Breast epithelium (tissue), 4 donors: ENCODE measurements at regions not wholly inside any gene's neighbourhood (a gene's known extent, or its start where the extent isn't known, plus 50 kb on each side); places are given as distances from the start of the nearest gene placed in this dataset.

ENCODE experiments used
- DNase-seq, 2 donors: peaks; one replicate each; pipeline ENCODE4 v3.0.0-alpha.2; 2019; ENCODE audit warnings: low spot score in 2 of 2
- H3K27ac ChIP-seq, 2 donors: fragments of 200-600 bp; sonication (generic) in 1 of 2; one replicate each; pipeline ENCODE4 v1.5.1; 2016 to 2019; ENCODE audit warnings: mild to moderate bottlenecking in 1 of 2
- H3K27me3 ChIP-seq, 2 donors: fragments of 200-600 bp; sonication (generic) in 1 of 2; one replicate each; pipeline versions ENCODE4 v1.5.1 to v1.6.0; 2017 to 2019; ENCODE audit warnings: control low read depth in 1 of 2, mild to moderate bottlenecking in 1 of 2
- H3K36me3 ChIP-seq: fragments of 200-600 bp; one replicate; pipeline ENCODE4 v1.5.1; 2019
- H3K4me1 ChIP-seq, 2 donors: fragments of 200-600 bp; sonication (generic); one replicate each; pipeline ENCODE4 v1.5.1; 2016 to 2019; ENCODE audit warnings: control low read depth in 1 of 2
- H3K4me3 ChIP-seq, 3 donors: fragments of 200-600 bp; sonication (generic); 1 replicate in 2 of 3; 2 replicates in 1 of 3; pipeline ENCODE4 v1.5.1; 2016 to 2019; ENCODE audit warnings: mild to moderate bottlenecking in 3 of 3, moderate library complexity in 2 of 3
- H3K9me3 ChIP-seq, 2 donors: fragments of 200-600 bp; sonication (generic) in 1 of 2; one replicate each; pipeline ENCODE4 v1.5.1; 2016 to 2019; ENCODE audit warnings: control low read depth in 1 of 2
- CTCF ChIP-seq, 3 donors: fragments of 450-650 bp; IDR thresholded peaks; one replicate each; pipeline ENCODE4 v1.5.1; 2016 to 2017; ENCODE audit warnings: antibody characterized with exemption in 3 of 3, mild to moderate bottlenecking in 3 of 3, moderate library complexity in 3 of 3
- POLR2A ChIP-seq: fragments of 450-650 bp; IDR thresholded peaks from one replicate; pipeline ENCODE4 v1.6.1; 2016; ENCODE audit warnings: antibody characterized with exemption, mild to moderate bottlenecking, moderate library complexity
- POLR2AphosphoS5 ChIP-seq, 3 donors: sonication (generic); formaldehyde crosslinking; IDR thresholded peaks; one replicate each; pipeline ENCODE4 v1.6.1; 2017; ENCODE audit warnings: antibody characterized with exemption in 3 of 3
- intact Hi-C: fragments of 100-400 bp; cut with DNase I; formaldehyde crosslinking; loops from one replicate; pipeline ENCODE4 v1.15.1; 2023; ENCODE audit warnings: low total_unique reads

GRCh38 chr3:181892848-181893247 is 181.1 kb downstream of the SOX2 start:
- Histone ChIP-seq H3K4me3 (no peak overlapping the region), H3K36me3 (no peaks in the 10 kb centered on the region), H3K27me3 (no peaks in the 10 kb centered on the region), H3K27ac (no peak overlapping the region), H3K4me1 (no peaks in the 10 kb centered on the region), H3K9me3 (no peaks in the 10 kb centered on the region)
- no peak for DNase-seq
- TF ChIP-seq POLR2AphosphoS5 (IDR thresholded peaks at IDR 0.05) (no peak), CTCF (IDR thresholded peaks at IDR 0.05) (no peak), POLR2A (no peak)
- intact Hi-C loops = no loop called here

- Histone ChIP-seq H3K27me3 (no peaks in the 10 kb centered on the region), H3K9me3 (no peaks in the 10 kb centered on the region), H3K4me3 (no peak overlapping the region), H3K27ac (no peak overlapping the region), H3K36me3 (no peaks in the 10 kb centered on the region), H3K4me1 (no peaks in the 10 kb centered on the region)
- intact Hi-C loops = no loop called here
- DNase-seq = no peak
- TF ChIP-seq POLR2A (no peak), CTCF (IDR thresholded peaks at IDR 0.05) (no peak), POLR2AphosphoS5 (IDR thresholded peaks at IDR 0.05) (no peak)
These were observed 184.9 kb downstream of the SOX2 start for GRCh38 chr3:181896605-181897004.

- intact Hi-C loops = no loop called here
- H3K36me3 ChIP-seq = no peaks in the 10 kb centered on the region
- no peaks in the 10 kb centered on the region for H3K9me3 ChIP-seq
- no peak overlapping the region for H3K4me3 ChIP-seq
- no peak for DNase-seq
- H3K27ac ChIP-seq = no peak overlapping the region
- no peaks in the 10 kb centered on the region for H3K27me3 ChIP-seq
- no peaks in the 10 kb centered on the region for H3K4me1 ChIP-seq
- TF ChIP-seq POLR2AphosphoS5 (IDR thresholded peaks at IDR 0.05) (no peak), CTCF (IDR thresholded peaks at IDR 0.05) (no peak), POLR2A (no peak)
These were observed 188.0 kb downstream of the SOX2 start for GRCh38 chr3:181899702-181900101.

- DNase-seq = no peak
- no peaks in the 10 kb centered on the region for H3K4me1 ChIP-seq
- H3K4me3 ChIP-seq = no peak overlapping the region
- H3K9me3 ChIP-seq = no peaks in the 10 kb centered on the region
- no peaks in the 10 kb centered on the region for H3K36me3 ChIP-seq
- intact Hi-C loops = no loop called here
- no peaks in the 10 kb centered on the region for H3K27me3 ChIP-seq
- no peak overlapping the region for H3K27ac ChIP-seq
- TF ChIP-seq POLR2AphosphoS5 (IDR thresholded peaks at IDR 0.05) = no peak
- no peak for TF ChIP-seq CTCF (IDR thresholded peaks at IDR 0.05)
- no peak for TF ChIP-seq POLR2A
These were observed 189.9 kb downstream of the SOX2 start for GRCh38 chr3:181901626-181902025.

DNA sequence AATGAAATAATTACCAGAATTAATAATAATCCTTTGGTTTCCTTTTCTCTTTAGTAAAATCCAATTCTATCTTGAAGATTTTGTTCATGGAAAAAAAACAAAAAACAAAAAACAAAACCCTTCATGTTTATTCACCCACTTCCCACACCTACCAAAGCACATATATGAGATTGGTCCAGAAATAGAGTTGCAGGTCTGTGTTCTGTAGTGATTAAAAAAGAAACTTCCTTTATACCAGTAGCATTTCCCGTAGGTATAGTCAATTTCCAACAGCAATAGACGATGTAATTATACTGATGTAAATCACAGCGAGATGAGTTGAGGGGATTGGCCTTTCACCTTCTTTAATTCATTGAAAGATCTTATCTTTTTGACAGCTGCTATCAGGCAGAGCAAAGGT is 194.6 kb downstream of the SOX2 start:
- no peak overlapping the region for H3K27ac ChIP-seq
- intact Hi-C loops = no loop called here
- H3K36me3 ChIP-seq = no peaks in the 10 kb centered on the region
- DNase-seq = no peak
- H3K9me3 ChIP-seq = no peaks in the 10 kb centered on the region
- no peaks in the 10 kb centered on the region for H3K27me3 ChIP-seq
- no peak overlapping the region for H3K4me3 ChIP-seq
- no peaks in the 10 kb centered on the region for H3K4me1 ChIP-seq
- TF ChIP-seq POLR2AphosphoS5 (IDR thresholded peaks at IDR 0.05) = no peak
- TF ChIP-seq CTCF (IDR thresholded peaks at IDR 0.05) = no peak
- no peak for TF ChIP-seq POLR2A
